HG03521 (cell line): ENCODE measurements at regions not wholly inside any gene's neighbourhood (a gene's known extent, or its start where the extent isn't known, plus 50 kb on each side); places are given as distances from the start of the nearest gene placed in this dataset.

Experiments
- ATAC-seq: cut with Tn5 transposase; IDR thresholded peaks from one replicate; pipeline ENCODE4 v1.9.1; 2021; ENCODE audit warnings: mild to moderate bottlenecking, moderate library complexity; ENCODE audit not compliant: unreplicated experiment

DNA sequence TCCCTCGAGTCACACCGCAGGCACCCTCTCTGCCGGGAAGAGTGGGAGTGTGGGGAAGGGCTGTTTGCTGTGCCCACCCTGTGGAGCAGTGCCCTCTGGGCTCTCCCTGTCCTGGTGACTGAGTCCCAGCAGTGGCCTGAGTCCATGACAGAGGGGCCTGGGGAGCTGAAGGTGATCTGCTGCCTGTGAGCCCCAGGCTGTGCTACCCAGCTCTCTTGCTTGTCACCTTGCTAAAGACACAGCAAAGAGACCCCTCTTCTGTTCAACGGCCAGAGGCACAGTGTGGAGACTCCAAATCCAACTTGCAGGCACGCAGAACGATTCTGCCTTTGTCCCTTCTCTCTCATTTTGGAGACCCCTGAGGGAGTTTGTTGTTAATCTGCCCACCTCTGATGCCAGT lies 232.6 kb downstream of the OPA1 start:
- ATAC-seq: no peak

DNA sequence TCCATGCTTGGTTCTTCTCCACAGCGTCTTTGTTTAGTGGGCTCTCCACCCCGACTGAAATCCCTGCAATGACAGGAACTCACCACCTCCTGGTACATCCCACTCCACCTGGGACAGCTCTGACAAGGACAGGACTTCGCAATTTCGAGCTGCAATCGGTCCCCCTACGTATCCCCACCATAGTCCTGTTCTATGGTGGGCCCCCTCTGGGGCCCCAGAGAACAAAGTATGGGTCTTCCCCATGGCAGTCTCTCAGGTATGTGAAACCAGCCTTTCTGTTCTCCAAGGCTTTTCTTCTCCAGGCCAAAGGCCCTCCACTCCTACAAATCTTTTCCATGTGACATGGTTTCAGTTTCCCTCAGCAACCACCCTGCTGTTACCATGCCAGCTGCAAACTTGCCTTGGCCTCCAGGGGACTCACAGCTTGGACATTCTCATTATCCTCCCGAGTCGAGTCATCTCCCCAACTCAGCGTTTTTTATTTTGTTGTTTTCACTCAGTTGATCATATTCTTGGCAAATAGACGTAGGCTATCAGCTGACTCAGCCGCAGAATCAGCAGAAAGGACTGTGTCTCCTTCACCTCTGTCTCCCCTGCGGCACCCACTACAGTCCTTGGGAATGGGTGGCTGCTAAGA lies 233.3 kb downstream of the OPA1 start:
- no peak for ATAC-seq

DNA sequence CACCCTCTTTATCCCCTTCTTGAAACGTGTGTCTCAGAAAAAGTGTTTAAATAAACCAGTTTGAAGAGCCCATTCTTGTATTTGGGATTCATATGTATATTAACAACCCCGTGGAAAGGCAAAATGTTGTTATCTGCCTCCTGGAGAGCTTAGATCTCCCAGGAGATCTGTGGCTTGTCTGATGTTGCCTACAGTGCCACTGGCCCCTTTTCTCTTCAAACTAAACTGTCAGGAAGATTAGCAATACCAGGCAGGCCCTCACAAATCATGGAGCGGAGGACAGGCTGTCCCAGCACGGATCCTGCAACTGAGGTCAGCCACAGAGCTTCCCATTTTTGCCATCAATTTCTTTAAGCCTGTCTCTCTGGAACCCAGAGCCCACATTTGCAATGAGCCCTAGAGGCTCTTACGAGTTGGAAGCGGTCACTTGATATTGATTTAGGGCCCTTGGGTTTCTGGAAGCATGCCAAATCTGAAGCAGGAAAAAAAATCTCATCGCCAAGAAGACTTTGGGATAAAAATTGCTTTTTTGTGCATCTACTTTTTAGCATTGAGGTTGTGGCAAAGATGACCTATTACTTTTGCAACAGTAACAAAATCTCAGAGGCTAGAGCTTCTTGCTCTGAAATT lies 234.1 kb downstream of the OPA1 start:
- ATAC-seq: no peak

DNA sequence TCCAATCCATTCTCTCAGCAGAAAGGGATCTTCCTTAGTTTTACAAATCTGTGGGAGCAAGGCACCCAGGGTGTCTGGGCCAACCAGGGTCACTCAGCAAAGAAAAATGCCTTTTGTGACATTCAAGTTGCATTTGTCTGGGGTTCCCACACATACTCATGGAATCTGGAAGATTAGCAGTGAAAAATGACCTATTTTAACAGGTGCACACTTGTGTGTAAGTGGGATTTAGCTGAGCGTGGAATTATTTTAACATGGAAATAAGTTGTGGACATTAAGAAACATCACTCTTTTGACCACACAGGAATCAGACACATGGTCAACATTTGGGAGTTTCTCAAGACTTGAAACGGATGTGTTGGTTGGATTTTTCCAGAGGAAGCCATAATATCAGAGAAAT lies 234.9 kb downstream of the OPA1 start:
- no peak for ATAC-seq

DNA sequence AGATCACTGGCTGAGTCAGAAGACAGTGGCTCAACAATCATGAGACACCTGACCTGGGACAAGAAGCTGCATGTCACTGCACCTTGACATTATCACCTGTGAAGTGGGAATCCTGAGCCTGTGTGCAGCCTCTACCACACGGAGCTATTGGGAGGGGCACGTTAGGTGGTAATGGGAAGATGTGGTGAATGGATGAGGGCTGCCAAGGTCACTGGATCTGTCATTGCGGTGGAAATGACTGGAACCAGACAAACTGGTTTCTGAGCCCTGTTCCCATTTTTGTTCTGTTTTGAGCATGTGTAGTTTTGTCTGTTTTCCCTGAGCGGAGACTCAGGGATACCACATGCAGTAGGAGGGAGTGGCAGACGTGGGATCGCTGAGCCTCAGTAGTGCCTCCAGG lies 235.5 kb downstream of the OPA1 start:
- no peak for ATAC-seq

DNA sequence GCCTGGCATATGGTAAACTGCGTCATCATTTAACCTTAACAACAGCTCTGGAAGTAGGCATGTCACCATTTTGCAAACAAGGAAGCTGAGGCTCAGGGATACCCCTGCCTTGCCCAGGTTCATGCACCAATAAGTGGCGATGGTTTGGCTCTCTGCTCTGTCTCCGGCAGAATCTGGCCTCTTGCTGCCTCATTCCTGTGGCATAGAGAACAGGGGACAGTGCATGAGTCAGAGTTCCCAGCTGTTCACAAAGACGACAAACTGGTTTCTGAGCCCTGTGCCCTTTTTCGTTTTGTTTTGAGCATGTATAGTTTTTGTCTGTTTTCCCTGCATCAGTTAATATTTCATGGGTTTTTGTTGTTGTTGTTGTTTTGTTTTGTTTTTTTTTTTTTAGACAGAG lies 236.8 kb downstream of the OPA1 start:
- ATAC-seq: no peak

DNA sequence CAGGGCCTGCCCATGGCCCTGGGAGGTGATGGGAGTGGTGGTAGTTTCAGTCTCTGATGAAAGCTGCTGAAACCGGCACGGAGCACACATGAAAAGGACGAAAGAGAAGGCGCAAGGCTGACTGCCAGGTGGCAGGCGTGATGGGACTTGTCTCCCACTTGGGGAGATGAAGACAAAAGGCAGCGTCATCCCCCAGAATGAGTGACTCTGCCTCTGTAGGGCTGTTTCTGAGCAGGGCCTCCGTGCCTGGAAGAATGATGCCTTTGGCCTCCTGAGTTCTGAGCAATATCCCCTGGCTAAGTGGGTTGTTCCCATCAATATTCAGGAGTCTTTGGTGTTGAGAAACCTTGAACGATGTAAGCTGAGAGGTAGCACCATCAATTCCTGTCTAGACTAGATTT lies 237.8 kb downstream of the OPA1 start:
- ATAC-seq: no peak

DNA sequence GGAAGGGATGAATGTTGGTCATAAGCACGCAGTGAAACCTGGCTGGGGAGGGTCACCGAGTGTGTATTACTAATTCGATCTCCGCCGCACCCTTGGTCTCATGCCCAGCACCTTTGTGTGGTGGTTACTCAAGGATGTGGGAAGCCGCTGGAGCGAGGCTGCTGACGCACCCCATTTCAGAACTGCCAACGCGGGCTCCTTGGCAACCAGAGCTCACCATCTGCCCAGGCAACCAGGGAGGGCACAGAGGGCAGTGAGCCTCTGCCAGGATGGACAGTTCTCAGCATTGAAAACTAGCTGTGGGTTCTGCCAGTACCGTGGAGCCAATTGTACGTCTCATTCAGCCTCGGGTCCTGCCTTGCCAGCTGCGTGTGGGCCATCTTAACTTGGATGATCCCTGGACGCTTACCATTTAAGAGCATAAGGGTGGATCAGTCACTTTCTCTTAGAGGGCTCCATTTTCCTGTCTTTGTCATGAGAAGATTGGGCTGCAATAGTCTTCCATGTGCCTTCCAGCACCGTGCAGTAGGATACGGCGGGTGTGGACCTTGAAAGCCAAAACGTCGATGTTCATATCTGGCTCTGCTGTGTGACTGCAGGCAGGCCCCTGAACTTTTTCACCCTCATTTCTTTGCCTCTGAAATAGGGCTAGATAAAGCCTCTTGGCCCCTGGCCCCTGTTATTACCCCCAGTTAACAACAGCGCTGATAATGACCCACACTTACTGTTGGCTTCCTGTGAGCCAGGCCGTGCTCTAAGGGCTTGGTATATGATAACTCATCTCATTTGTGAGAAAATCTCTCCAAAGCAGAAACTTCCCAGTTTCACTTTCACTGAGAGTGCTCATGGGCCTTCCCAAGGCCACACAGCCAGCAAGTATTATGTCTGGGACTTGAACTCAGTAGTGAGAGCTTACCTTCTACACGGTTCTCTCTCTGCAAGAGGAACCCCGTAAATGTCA lies 238.8 kb downstream of the OPA1 start:
- no peak for ATAC-seq

DNA sequence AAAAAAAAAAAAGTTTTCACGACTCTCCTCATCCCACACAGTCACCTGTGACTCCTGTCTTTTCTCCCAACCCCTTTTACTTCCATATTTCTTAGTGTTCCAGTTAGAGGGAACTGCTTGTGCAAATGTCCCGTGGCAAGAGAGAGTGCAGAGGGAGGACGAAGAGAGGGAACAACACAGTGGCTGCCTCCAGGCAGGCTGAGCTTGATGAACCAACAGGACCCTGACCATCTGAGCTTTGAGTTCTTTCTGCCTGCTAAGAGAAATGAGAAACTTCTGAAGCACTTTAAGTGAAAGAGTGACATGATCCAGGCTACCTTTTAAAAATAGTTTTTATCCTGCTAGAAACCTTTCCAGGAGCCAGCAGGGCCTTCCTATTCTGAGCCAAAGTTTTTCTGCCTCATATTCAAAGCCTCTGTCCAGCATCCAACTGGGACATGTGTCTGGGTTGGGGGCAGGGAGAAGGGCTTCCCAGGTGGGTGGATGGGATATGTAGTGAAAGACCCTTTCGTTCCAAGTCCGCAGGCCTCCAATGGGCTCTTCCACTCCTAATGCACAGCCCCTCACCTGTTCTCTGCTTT lies 239.9 kb downstream of the OPA1 start:
- no peak for ATAC-seq

DNA sequence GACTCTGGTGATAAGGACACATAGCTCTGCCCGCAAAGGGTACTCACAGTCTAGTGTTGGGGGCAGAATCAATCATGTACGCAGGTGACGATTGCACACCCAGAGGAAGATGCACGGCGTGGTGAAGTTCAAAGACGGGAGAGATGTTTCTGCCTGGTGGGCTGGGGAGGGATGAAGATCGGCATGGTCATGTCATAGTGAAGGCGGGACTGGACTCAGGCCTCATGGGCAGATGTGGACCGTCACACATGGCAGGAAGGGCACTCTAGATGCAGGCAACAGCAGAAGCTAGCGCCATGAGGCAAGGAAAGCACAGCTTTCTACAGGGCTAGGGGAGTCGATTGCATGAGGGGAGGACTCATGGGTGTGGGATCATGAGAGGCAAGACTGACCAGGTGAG lies 240.6 kb downstream of the OPA1 start:
- ATAC-seq: no peak

DNA sequence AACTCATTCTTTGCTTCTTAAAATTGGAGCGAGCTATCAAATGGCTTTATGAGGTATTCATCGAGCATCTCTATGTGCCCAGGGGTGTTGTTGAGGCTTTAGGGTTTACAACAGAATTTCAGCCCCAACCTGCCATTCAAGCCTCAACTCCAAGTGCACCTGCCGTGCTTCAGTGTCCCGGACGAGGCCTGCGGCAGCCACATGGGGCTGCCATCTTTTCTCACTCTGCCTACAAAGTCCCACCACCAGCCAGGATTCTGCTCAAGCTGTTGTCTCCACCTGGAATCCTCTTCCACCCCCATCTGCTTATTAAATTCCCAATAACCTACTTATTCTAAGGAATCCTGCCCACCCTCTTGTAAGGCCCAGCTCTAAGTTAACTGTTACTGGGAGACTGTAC lies 242.4 kb downstream of the OPA1 start:
- no peak for ATAC-seq

DNA sequence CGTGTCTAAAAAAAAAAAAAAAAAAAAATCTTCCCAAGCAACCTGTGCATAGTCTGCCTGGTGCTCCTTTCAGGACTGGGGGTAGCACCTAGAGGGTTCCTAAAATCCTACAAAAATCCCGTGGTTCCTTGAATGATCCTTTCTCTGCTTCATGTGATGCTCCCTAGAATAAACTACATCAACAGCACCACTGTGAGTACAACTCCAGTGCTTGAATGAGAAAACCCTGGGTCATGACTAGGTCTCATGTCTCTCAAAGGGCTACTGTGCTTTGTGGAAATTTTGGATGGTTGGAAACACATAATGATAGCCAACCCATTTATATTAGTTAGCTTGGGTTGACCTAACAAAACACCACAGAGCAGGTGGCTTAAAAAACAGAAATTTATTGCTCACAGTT lies 243.5 kb downstream of the OPA1 start:
- no peak for ATAC-seq

DNA sequence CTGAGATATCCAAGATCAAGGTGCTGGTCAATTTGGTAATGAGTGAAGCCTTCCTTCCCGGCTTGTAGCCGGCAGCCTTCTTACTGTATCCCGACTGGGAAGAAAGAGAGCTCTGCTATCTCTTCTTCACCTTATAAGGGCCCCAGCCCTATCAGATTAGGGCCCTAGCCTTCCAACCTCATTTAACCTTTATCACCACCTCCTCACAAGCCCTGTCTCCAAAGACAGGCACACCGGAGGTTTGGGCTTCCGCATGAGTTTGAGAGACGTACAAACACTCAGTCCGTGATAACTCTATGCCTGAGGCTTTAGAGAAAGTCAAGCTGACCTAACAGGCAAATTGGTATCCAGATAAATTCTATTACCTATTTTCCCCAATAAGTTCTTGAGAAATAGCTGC lies 243.9 kb downstream of the OPA1 start:
- ATAC-seq: no peak

DNA sequence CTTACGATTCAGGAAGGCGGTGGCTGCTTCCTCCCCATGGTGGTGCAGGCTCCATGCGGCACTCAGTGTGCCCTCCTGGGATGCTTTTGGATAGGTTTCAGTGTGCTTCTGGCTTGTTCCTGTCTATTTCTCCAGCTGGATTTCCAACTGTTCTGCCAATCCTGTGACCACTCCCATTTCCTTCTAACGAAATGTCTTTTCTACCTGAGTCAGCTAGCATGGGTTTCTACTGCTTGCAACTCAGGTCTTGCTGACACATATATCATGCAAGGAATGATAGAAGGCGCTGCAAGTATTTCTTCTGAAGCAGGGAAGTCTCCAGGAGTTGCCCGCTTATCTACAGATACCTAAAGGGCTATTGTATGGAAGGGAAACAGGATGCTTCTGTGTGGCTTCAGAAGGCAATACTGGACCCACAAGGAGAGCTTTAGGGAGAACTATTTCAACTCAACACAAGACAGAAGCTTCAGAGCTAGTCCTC lies 244.4 kb downstream of the OPA1 start:
- ATAC-seq: no peak

DNA sequence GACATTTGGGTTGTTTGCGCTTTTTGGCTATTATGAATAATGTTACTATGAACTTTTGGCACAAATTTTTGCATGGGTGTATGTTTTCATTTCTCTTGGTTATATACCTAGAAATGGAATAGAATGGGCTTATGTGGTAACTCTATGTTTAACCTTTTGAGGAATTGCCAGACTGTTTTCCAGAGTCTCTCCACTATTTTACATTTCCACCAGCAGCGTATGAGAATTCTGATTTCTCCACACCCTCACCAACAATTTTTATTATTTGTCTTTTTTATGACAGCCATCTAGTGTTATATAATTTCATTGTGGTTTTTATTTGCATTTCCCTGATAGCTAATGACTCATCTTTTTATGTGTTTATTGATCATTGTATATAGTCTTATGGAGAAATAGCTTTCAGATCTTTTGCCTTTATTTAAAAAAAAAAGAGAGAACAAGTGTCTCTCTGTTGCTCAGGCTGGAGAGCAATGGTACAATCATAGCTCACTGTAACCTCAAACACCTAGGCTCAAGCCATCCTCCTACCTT lies 247.2 kb downstream of the OPA1 start:
- ATAC-seq: no peak

DNA sequence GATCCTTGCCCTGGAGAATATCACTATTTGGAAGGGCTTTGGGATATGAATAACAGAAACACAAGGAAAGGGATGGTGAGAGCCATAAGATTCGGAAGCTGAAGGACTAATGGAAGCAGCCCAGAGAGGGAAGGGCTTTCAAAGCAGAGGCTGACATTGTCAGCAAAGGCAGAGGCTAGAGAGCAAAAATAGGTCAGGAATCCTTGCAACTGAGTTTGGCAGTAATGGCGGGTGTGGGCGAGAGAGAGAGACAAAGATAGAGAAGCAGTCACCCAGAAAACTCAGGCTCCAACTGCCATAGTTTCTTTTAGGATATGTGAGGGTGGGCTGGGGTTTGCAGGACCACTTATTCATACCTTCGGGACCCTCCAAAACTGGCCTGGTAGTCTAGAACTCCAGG lies 248.6 kb downstream of the OPA1 start:
- ATAC-seq: no peak

DNA sequence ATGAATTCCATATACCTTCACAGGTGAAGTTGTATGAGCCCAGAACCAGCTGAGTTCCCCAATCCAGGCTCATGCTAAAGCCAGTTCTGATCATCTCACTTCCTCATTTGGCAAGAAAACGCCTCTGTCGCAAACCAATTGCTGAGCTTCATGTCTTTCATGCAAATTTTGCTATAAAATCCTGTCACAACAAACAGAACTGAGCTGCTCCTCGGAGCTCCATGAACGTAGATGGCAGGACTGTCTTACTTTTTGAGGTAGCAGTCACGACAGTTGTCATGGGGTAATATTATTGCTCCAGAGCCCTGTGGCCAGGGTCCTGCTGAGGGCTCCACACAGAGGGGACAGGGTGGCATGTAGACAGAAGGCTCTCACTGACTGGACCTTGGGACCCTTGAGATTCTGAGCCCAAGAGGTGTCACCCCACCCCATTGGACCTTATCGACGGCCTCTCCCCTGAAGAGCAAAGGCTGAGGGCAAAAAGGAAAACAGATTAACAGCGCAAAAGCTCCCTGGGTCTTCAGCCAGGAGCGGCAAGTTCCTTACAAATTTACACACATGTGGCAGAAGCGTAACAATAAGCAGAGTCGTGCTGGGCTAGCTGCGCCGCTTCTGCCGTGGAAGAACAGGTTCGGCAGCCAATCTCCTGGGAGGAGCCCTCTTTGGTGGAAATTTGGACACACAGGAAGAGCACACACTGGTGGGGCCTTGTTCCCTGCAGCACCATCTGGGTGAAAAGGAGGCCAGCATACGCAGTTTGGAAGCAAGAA lies 249.2 kb downstream of the OPA1 start:
- ATAC-seq: peak; percentile 73

DNA sequence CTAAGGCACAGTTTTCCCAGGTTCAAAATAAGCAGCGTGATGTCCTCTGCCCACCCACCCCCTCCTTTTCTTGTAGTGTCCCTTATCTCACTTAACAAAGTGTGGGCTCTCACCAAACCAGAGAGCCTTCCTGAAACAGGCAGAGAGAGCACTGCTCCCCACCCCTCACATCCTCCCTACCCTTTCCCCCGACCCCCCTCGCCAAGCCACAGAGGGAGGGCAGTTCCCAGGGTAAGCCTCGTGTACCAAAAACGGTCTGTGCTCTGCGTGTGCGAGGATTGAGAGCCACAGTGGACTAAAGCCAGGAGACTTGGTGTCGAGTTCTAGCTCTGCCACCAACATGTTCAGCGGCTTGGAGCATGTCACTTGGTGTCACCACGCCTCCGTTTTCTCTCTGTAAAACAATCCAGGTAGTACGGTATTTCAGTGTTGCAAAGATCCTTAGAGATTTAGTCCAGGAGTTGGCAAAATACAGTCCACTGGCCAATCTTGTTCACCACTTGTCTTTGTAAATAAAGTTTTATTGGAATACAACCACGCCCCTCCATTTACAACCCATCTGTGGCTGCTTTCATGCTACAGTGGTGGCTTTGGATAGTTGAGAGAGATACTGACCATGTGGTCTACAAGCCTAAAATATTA lies 249.9 kb downstream of the OPA1 start:
- no peak for ATAC-seq

DNA sequence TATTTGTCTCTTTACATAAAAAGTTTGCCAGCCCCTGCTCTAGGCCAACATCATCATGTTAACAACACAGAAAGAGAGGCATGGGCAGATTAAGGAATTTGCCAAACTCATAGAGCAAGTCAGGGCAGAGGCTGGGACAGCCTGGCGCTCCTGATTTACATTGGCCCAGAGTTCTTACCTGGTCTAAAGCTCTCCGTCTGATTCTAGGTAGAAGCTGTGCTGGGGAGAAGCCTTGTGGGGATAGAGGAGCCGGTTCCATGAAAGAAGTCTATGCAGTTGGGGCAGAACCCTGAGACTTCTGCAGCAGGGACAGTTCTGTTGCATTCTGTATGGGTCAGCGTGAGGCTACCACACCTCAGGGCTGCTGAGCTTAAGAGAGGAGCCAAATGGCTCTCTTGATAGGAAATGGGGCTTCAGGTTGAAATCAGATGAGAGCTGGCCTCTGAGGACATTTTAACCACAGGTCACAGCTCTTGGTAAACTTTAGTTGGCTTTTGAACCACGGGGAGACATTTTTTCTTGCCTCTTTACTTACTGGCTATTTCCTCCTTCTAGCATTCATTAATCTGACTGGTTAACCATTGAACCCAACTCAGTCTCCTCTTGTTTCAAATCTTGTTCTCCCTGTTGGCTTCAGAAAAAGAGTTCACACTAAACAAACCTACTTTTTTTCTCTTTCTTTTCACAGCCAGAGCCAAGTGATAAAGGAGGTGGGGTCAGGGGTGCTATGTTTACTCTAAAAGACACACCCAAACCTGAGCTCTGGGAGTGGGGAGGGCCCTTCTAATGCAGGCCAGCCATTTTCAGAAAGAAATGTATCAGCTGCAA lies 250.7 kb downstream of the OPA1 start:
- no peak for ATAC-seq
